HG03342 (cell line): ENCODE measurements at regions not wholly inside any gene's neighbourhood (a gene's known extent, or its start where the extent isn't known, plus 50 kb on each side); places are given as distances from the start of the nearest gene placed in this dataset.

Experiments
- ATAC-seq: cut with Tn5 transposase; IDR thresholded peaks from one replicate; pipeline ENCODE4 v1.9.1; 2021; ENCODE audit warnings: mild to moderate bottlenecking, moderate library complexity; ENCODE audit not compliant: unreplicated experiment

DNA sequence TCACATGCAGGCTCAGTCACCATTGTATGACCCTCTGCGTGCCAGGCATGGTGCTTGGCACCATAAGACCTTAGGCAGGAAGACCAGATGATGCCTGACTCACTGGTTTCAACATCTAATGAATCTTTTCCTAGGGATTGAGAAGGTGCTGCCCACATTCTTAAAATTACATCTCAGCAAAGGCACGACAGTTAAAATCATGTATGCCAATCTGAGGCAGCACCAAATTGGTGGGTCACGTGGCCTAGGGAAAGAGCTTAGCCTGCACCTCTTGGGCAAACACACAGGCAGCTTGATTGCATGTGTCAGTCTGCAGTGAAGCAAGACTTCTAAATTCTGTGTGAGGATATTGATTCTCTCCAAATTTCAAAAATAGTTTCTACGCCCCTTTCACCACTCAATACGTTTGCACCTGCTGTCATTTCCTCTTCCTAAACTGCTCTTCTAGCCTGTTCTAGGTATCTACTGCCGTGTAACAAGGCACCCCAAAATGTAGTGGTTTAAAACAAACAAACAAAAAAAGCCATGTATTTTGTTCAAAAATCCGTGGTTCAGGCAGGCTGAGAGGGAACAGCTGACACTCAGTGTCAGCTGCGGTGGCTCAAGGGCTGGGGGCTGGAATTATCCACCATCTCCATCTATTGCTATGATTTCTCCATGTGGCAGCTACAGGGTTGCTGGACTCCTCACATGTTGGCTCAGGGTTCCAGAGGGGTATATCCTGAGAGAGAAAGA lies 160.2 kb upstream of the FGGY start:
- no peak for ATAC-seq

DNA sequence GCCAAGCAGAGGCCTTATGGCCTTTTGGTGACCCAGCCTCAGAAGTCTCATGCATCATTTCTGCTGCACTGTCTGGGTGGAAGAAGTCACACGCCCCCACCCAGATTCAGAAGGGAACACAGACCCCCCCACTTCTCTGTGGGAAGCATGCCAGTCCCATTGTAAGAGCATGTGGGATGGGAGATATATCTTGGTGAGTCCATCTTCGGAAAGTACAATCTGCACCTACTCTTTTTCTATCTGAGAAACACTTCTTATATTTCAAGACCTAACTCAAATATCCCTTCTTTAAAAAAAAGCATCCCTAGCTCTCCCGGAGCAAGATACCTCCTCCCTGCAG lies 159.6 kb upstream of the FGGY start:
- no peak for ATAC-seq

DNA sequence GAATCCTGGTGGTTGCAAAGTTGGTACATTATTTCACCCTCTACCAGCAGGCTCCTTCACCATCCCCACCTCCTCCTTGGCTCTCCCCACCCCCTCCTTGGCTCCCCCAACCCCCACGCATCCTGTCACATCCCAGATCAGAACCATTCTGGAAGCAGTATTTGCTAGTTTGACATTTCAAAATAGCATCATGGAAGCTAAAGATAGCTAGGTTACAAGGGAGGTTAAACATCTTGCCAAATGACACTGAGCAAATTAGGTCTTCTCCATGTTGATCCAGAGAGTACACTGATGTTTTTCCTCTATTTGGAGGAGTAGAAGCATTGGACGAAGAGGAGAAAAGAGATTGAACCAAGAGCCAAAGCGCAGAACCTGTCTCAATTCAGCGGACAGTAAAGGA lies 158.9 kb upstream of the FGGY start:
- no peak for ATAC-seq

DNA sequence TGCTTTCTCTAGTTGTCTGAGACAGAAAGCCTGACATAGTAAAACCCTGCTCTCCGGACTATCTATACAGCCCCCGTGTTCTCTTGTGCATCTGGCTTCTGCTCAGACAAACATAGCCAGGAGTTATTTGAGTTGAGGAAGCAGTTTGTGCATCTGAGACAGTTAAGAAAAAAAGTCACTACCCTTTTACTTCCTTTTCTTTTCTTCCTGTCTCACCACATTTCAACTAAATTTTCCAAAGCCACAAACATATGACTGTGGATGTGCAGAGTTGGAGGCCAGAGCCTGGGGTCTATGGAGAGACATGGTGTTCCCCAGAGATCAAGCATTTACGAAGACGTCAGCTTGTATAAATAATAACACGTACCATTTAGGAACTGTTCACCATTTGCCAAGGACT lies 158.5 kb upstream of the FGGY start:
- no peak for ATAC-seq

DNA sequence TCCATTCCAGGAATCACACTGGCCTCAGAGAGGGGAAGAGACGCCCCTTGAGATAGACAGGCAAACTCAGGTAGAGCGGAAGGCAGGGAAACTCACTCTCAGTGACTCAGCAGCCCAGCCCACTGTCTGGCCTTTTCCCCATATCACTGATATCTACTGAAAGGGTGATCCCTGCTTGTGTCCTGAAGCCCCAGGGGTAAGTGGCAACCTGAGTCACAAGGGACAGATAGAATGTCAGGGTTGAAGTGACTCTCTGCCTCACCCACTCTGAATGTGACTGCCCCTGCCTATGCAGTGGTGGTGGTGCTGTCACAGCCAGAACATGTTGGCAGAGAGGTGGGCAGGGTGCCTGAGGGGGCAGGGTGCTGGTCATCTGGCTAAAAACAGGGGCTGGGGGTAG lies 157.5 kb upstream of the FGGY start:
- ATAC-seq = no peak

DNA sequence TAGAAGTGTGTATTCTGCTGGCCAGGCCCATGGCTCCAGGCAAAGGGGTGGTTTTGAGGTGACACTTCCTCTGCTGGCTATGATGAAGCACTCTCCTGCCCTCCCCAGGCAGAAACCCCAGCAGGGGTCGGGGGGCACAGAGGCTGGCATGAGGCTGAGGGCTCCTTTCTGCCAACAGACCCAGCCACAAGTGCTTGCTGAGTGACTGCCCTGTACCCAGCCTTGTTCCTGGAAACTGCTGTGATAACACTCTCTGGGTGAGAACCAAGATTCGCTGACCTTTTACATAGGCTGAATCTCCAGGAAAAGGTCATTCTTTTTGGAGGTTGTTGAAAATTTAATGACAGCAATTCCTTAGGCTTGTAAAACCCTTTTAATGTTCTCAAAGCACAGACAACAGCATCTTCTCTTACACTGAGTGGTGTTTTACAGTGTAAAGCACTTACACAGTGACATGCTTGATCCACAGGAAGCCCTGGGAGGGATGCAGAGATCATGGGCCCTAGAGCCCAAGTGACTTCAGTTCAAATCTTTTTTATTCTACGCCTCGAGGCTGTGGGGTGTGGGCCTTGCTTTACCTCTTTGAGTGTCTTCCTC lies 155.5 kb upstream of the FGGY start:
- no peak for ATAC-seq

DNA sequence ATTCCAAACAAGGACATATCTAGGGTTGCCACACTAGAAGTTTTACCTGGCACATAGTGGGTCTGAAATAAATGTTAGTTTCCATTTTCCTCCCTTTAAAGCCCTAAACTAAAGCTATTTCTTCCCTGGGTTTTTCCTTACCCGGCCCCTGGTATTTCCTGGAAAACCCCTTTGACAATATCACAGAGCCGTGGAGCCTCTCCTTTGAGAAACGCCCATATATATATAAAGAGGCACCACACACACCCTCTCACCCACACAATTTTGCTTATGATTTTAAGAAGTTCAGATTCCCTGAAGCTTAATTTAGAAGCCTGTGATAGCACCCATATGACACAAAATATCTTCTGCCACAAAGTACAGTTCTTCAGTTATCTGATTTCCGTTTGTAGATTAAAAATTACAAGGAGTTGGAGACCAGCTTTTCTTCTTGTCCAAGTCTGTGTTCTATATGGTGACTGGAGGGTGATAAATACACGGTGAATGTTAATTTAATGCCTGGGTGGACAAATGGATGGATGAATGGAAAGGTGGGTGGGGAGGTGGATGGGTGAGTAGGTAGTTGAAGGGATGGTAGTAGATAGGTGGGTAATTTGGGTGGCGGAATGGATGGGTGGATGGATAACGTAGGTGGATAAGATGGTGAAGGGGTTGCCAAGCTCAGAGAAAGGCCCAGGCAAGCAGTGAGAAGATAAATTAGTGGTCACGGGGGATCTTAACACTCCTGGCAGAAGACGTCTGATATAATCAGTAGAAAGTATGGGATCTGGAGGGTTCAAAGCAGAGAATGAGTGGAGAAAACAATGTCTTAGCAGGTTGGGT lies 154.4 kb upstream of the FGGY start:
- ATAC-seq = no peak

DNA sequence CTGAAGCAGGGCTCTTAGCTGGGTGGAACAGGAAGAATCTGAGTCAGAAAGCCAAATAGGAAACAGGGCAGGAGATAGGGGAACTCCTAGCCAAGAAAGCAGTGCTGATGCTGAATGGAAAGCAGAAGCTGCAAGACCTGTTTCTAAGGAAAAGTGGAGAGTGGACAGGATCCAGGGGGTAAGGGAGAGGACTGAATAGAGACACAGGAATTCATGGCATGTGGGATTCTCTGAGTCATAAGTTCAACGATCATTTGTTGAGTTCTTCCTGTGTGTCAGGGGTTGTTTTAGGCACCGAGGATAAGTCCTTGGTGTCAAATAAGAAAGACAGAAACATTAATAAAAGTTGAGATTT lies 153.8 kb upstream of the FGGY start:
- no peak for ATAC-seq

DNA sequence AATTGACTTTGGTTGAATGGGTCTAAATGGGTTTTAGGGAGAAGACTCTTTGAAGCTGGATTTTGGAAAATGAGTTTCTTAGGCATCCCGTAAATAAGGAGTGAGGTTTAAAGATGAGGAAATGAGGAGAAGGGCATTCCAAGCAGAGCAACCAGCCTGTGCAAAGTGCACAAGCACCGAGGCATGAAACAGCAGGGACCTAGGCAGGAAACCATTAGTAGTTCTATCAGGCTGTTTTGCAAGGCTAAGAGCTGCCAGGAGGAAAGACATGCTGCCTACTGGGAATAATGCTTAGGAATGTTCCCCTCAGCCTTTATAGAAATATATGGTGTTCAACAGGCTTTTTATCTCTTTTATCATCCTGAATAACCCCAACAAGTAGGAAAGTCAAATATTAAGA lies 153.1 kb upstream of the FGGY start:
- ATAC-seq = no peak

DNA sequence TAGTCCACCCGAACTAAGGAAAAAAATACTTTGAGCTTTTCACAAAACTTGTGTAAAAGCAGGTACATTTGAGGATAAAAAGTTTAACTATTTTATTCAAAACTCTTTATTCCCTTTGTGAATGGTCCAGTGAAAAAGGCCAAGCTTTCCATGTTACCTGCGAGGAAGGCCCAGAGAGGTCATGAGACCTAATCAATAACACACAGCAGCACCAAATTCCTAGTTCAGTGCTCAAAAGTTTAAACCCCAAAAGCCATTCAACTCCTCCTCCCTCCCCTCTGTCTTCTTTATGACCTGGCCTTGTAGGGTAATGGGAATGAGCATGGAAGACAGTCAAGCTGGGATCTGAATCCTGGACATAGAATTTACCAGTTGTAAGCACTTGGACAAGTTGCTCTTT lies 151.9 kb upstream of the FGGY start:
- ATAC-seq = no peak

DNA sequence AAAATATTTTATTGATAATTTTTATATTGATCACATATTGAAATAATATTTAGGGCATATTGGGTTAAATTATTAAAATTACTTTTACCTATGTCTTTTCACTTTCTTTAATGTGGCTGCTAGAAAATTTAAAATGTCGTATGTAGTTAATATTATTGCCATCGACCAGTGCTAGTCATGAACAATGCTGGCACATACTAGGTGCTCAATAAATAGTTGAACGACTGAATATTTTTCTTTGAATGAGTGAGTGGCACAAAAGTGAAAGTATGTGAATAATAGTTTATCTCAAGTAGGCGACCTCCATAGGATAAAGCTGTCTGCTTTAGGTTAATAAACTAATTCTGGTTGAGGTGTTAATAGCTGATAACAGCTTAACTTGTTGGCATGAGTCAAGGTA lies 150.8 kb upstream of the FGGY start:
- no peak for ATAC-seq

DNA sequence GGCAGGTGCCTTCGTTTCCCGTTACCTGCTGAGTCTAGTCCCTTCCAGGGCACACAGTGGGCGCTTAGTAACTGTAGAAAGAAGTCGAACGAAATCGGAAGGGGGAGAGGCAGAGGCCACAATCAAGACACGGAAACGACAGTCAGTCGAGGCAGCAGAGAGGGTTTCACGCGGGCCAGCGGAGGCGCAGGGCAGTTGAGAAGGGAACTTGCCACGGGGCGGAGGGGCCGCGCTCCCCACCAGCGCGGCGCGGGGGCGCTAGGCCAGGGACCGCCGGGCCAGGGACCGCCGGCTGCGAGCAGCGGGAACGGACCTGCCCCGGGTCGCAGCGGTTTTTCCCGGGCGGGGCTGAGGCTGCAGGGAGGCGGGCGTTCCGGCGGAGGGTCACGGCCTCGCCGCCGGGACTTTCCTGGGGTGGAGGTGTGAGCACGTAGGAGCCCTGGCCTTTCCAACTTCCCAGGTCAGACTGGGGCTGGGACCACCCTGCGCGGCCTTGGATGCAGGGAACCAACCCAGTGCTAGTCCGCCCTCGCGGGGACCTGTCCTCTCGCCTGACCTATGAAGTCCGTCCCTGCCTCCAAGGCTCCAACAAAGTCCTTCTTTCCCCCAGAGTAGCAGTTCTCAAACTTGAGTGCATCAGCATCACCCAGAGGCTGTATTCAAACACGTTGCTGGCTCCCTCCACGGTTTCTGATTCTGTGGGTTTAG lies 150.1 kb upstream of the FGGY start:
- ATAC-seq = peak; percentile 64

DNA sequence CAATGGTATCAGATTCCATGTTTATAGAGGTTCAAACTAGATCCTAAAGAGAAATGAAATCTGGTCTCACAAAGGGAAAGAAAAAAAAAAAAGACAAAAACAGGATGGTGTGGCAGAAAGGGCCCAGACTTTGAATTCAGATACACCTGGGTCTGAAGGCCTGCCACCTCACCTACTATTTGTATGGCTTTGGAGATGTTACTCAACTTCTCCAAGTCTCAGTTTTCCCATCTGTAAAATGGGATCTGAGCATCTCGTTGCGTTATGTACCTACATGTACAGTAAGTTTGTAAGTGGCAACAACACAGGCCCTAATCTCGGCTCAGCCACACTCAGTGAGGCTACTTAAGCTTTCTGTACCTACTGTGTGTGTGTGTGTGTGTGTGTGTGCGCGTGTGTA lies 147.5 kb upstream of the FGGY start:
- no peak for ATAC-seq

DNA sequence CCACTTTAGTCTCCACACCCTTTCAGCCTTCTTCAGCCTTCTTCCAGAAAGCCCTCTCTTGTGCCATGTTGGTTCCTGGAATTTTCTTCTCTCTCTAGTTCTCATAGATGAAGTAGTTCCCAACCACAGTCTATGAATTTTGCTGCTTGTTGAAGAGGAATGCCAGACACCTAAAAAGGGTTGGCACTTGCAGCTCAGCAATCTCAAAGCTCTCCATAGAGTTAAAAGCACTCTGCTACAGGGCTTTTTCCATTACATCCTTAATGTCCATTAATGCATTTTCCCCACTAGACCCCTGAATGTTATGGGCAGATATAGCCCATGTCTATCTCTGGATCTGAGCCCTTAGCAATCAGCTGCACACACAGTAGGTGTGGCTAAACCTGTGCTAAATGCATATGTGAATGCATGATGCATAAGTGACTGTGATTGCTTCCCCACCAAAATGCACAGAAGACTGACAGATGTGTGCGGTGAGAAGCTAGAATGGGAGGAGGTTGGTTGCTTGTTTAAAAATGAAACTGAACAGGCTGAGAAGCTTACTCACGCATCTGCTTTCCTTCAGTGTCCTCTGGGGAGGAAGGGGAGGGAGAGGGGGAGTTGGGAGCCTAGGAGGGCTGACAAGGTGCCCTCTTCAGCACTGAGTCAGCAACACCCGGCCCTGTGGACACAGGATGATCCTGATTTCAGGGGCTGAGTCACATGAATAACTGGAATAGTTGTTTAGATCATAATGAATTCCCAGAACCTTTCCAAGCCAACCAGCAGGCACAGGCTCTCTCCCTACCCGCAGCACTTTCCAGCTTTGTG lies 146.1 kb upstream of the FGGY start:
- ATAC-seq = peak; percentile 57

DNA sequence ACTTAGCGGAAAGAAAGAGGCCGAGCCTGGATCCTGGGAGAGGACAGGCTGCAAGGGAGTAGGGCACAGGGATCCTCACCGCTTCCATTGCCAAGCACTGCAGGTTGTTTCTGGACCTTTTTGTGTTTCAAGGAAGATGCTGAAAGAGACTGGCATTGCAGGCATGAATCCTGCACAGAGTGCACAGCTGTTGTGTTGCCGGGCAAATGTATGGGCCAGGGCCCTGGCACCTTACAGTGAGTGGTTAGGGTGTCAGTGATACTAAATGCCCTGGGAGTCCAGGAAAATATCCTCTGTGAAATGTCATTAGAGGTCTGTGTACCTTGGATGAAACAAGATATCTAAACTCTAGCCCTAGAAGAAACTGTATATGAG lies 145.5 kb upstream of the FGGY start:
- ATAC-seq = no peak

DNA sequence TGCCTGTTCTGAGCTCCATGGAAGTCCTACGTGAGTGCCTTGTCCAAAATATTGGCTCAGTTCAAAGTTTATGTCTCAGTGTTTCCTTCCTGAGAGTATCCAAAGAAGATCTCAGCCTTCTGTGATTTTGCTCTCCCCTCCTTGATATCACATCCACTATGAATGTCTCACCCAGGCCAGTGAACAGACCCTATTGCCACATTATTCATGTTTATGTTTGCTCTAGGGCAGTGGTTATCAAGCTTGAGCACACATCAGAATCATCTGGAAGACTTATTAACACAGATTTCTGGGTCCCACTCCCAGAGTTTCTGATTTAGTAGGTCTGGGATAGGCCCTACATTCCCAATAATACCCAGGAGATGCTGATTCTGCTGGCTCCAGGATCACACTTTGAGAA lies 145.0 kb upstream of the FGGY start:
- no peak for ATAC-seq

DNA sequence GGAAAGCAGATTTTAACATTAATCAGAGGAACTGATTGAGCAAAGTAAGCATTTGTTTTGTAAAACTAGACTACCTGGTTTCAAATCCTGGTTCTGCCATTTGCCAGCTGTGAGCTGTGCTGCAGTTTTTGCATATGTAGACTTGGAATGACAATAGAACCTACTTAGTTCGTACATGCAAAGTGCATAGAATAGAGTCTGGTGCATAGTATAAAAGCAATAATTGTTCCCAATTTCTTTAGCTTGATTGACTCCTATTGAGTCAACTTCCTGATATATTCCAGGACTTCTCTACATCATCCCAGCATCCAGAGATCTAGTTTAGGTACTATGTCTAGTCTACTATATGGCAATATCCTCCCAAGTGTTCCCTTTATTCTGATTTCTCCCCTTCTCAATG lies 144.4 kb upstream of the FGGY start:
- ATAC-seq = no peak

DNA sequence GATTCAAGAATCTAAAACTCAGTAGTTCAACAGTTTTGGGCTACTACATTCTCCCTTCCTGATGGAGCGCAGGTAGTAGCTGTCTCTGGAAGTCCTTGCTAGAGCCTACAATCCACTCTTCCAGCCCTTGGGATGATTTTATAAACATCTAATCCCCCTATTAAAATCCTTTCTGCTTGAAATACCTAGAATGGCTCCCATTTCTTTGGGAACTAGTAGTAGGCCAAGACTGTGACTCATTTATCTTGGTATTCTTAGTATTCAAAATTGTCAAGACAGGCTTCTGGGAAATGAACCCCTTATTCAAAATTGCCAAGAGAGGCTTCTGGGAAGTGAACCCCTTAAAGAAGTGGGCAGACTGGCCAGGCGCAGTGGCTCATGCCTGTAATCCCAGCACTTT lies 142.5 kb upstream of the FGGY start:
- ATAC-seq = no peak

DNA sequence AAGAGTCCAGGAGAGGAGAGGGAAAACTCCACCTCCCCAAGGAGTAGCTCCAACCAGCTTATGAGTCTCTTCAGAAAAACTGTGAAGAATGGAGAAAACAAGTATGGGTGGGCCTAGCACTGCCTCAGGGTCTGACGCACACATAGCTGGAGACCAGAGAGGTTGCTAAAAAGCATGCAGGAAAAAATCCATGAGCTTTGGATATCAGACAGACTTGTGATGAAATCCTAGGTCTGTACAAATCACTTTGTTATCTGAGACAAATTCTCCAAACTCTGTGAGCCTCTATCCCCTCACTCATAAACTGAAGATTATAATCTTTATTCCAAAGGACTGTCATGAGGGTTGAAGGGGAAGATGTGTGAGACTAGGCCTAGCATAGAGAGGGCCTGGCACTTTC lies 141.5 kb upstream of the FGGY start:
- ATAC-seq = no peak

DNA sequence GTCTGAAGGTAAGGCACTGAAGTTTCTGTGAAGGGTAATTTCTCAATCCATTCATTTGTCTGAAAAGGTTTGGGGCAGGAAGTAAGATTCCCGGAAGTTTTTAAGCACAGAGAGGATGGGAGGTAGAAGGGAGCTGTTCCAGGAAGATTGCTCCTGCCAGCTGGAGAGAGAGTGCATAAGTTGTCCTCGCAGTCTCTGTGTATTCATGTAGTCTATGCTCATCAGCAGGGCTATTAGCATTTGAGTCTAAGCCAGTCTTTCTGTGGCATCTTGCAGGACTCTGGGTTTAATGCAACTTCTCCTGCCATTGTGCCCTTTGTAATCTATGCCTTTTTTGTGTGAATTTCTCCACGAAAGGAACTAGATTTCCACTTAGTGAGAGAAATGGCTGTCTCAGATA lies 140.8 kb upstream of the FGGY start:
- ATAC-seq = no peak
